ENCODE measurements at regions not wholly inside any gene's neighbourhood (a gene's known extent, or its start where the extent isn't known, plus 50 kb on each side); places are given as distances from the start of the nearest gene placed in this dataset.
"Not testable (repeated sequence)": the region's sequence is repeated elsewhere in the genome, so short reads cannot be mapped to it uniquely, and the experiment has no call there.

DNA sequence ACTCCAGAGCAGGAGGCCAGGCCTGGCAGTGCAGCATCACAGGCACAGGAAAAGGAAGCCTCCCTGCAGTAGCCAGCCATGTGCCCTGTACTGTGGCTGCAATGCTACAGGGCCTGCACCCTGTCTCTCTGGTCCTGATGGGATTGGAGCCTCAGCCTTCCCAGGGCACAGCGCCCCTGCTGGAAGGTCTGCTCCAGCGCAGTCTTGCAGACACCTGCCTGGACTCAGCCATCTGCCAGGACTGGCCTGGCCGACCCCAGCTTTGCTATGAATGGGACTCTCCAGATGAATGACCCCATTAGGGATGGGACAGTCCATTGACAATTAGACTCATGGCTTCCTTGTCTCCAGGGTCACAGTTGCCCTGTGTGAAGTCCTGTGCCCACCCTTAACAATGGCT lies 251.6 kb downstream of the ERMARD start:
- H3K27ac ChIP-seq (ENCODE audit: low read depth, low read length): no peak overlapping the region
- H3K9me3 ChIP-seq (ENCODE audit: low read depth, low read length): no peaks in the 10 kb centered on the region
- H3K79me2 ChIP-seq (ENCODE audit: insufficient read depth, low read length): no peaks in the 10 kb centered on the region
- TF ChIP-seq CTCF (IDR thresholded peaks at IDR 0.05; ENCODE audit: extremely low read depth, low read depth, low read length): no peak
- H2AFZ ChIP-seq (ENCODE audit: low read length): no peak overlapping the region
- no peaks in the 10 kb centered on the region for H3K36me3 ChIP-seq (ENCODE audit: insufficient read depth, low read length)
- no peaks in the 10 kb centered on the region for H4K20me1 ChIP-seq (ENCODE audit: insufficient read depth, low read length)
- H3K4me2 ChIP-seq (ENCODE audit: insufficient read depth, low read length): no peak overlapping the region
- H3K27me3 ChIP-seq (ENCODE audit: insufficient read depth, low read length): no peaks in the 10 kb centered on the region
- no peak for DNase-seq (ENCODE audit: insufficient read length, low spot score, missing footprints)
- H3K4me1 ChIP-seq (ENCODE audit: insufficient read depth, low read length): no peaks in the 10 kb centered on the region
- no peak overlapping the region for H3K4me3 ChIP-seq (ENCODE audit: insufficient read depth, low read length)

GRCh38 chr6:170001782-170002181 lies 250.4 kb downstream of the ERMARD start:
- not testable (repeated sequence) for H3K27ac ChIP-seq (ENCODE audit: low read depth, low read length); H4K20me1 ChIP-seq (ENCODE audit: insufficient read depth, low read length); H3K4me1 ChIP-seq (ENCODE audit: insufficient read depth, low read length); H2AFZ ChIP-seq (ENCODE audit: low read length); H3K36me3 ChIP-seq (ENCODE audit: insufficient read depth, low read length); H3K4me3 ChIP-seq (ENCODE audit: insufficient read depth, low read length); H3K9me3 ChIP-seq (ENCODE audit: low read depth, low read length); H3K4me2 ChIP-seq (ENCODE audit: insufficient read depth, low read length); H3K27me3 ChIP-seq (ENCODE audit: insufficient read depth, low read length); H3K79me2 ChIP-seq (ENCODE audit: insufficient read depth, low read length); DNase-seq (ENCODE audit: insufficient read length, low spot score, missing footprints)

DNA sequence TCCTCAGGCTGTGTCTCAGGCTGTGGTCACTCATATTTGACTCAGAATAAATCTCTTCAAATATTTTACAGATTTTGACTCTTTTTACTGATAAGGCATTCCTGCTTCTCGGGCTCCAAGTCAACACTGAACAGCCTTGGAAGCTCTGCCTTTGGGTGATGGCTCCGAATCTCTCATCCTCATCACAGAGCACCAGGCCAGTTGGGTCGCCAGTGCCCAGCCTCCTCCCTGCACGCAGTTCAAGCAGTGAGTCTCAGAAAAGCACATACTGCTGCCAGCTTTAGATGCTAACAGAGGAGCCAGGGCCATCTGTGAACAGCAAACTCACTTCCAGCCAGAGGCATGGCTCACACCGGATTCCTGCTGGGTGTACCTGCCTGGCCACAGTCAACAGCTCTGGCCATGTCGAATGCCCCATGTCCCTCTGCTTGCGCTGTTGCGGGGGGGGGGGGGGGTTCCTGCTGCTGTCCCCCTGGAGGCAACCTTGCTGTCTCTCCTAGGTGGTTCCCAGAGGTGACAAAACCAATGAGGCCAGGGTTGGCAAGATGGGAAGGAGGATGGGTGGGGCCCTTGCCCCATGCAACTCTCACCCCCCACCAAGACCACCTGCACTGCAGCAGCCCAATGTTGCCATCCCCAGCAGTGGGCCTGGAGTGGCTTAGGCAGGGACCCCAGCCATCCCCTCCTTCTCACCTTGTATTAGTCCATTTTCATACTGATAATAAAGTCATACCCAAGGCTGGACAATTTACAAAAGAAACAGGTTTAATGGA lies 248.8 kb downstream of the ERMARD start:
- H3K36me3 ChIP-seq (ENCODE audit: insufficient read depth, low read length): no peaks in the 10 kb centered on the region

GRCh38 chr6:169999367-169999766 lies 247.9 kb downstream of the ERMARD start:
- no peak for TF ChIP-seq CTCF (IDR thresholded peaks at IDR 0.05; ENCODE audit: extremely low read depth, low read depth, low read length)
- no peak overlapping the region for H2AFZ ChIP-seq (ENCODE audit: low read length)
- H3K79me2 ChIP-seq (ENCODE audit: insufficient read depth, low read length): no peaks in the 10 kb centered on the region
- no peak overlapping the region for H3K4me3 ChIP-seq (ENCODE audit: insufficient read depth, low read length)
- H3K4me2 ChIP-seq (ENCODE audit: insufficient read depth, low read length): no peak overlapping the region
- H3K9me3 ChIP-seq (ENCODE audit: low read depth, low read length): no peaks in the 10 kb centered on the region
- H3K36me3 ChIP-seq (ENCODE audit: insufficient read depth, low read length): no peaks in the 10 kb centered on the region
- H3K4me1 ChIP-seq (ENCODE audit: insufficient read depth, low read length): no peaks in the 10 kb centered on the region
- H3K27ac ChIP-seq (ENCODE audit: low read depth, low read length): no peak overlapping the region
- DNase-seq (ENCODE audit: insufficient read length, low spot score, missing footprints): no peak
- H4K20me1 ChIP-seq (ENCODE audit: insufficient read depth, low read length): no peaks in the 10 kb centered on the region
- no peaks in the 10 kb centered on the region for H3K27me3 ChIP-seq (ENCODE audit: insufficient read depth, low read length)

More for the DNA sequence above, 248.8 kb downstream of the ERMARD start:
- Histone ChIP-seq H2AFZ (ENCODE audit: low read length) (no peak overlapping the region), H3K4me3 (ENCODE audit: insufficient read depth, low read length) (no peak overlapping the region), H3K4me1 (ENCODE audit: insufficient read depth, low read length) (no peaks in the 10 kb centered on the region), H3K27ac (ENCODE audit: low read depth, low read length) (no peak overlapping the region), H4K20me1 (ENCODE audit: insufficient read depth, low read length) (no peaks in the 10 kb centered on the region), H3K27me3 (ENCODE audit: insufficient read depth, low read length) (no peaks in the 10 kb centered on the region), H3K79me2 (ENCODE audit: insufficient read depth, low read length) (no peaks in the 10 kb centered on the region), H3K4me2 (ENCODE audit: insufficient read depth, low read length) (no peak overlapping the region), H3K9me3 (ENCODE audit: low read depth, low read length) (no peaks in the 10 kb centered on the region)
- TF ChIP-seq CTCF (IDR thresholded peaks at IDR 0.05; ENCODE audit: extremely low read depth, low read depth, low read length): no peak
- peak; percentile 58 for DNase-seq (ENCODE audit: insufficient read length, low spot score, missing footprints)

All from osteoblast (primary cell).